GM12892 (cell line): ENCODE measurements at regions not wholly inside any gene's neighbourhood (a gene's known extent, or its start where the extent isn't known, plus 50 kb on each side); places are given as distances from the start of the nearest gene placed in this dataset.

ENCODE experiments used
- POLR2A ChIP-seq: IDR thresholded peaks from 2 replicates; pipeline ENCODE4 v1.6.1; 2011; ENCODE audit warnings: low read depth, low read length, control low read depth
- POLR2AphosphoS5 ChIP-seq: IDR thresholded peaks from 2 replicates; pipeline ENCODE4 v1.6.1; 2011; ENCODE audit warnings: low read depth, low read length, control low read depth
- TAF1 ChIP-seq: IDR thresholded peaks from 2 replicates; pipeline ENCODE4 v1.6.1; 2011; ENCODE audit warnings: low read depth, mild to moderate bottlenecking, control low read depth, low read length, borderline replicate concordance

GRCh38 chr5:60340965-60341471, 358.9 kb downstream of the DEPDC1B start:
- TF ChIP-seq POLR2A: no peak
- no peak for TF ChIP-seq TAF1
- no peak for TF ChIP-seq POLR2AphosphoS5
